ENCODE measurements at regions not wholly inside any gene's neighbourhood (a gene's known extent, or its start where the extent isn't known, plus 50 kb on each side); places are given as distances from the start of the nearest gene placed in this dataset.
"Not testable (repeated sequence)": the region's sequence is repeated elsewhere in the genome, so short reads cannot be mapped to it uniquely, and the experiment has no call there.

DNA sequence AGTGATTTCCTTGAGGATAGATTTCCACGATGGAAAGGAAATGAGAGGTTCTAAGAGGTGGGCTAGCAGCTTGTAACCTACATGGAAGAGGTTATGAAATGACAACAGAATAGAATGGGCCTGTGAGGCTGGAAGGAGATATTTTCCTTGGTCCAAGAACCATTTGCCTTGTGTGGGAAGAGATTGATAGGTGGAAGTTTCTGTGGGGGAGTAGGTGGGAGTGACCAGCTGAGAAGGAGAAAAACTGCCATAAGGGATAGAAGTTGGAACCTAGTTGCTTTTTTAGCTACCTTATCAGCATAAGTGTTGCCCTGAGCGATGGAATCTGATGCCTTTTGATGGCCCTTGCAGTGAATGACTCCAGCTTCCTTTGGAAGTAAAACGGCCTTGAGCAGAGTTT is 60.4 kb upstream of the NAA35 start:
- DNase-seq, result not testable (repeated sequence)

DNA sequence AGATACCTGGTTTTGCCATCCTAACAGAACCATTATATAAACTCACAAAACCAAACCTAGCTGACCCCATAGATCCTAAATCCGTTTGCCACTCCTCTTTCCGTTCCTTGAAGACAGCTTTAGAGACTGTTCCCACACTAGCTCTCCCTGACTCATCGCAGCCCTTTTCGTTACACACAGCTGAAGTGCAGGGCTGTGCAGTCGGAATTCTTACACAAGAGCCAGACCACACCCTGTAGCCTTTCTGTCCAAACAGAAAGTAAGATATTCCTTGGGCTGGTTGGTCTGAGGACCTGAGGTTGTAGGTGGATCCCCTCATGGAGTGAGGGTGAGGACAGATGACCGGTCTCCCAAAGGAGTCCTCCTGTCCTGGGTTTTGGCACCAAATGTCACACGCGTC is 56.7 kb upstream of the NAA35 start:
- no peak for DNase-seq

DNA sequence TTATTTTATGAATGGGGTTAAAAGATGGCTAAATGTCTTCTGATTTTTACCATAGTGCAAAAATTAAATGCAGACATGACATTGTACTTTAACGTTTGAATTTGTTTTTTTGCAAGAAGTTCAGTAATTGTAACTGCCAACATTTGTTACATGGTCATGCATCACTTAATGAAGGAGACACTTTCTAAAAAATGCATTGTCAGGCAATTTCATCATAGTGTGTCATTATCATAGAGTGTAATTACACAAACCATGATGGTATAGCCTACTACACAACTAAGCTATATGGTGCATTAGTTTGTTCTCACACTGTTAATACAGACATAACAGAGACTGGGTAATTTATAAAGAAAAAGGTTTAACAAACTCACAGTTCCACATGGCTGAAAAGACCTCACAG is 50.0 kb upstream of the NAA35 start:
- DNase-seq, result no peak
